ENCODE measurements at regions not wholly inside any gene's neighbourhood (a gene's known extent, or its start where the extent isn't known, plus 50 kb on each side); places are given as distances from the start of the nearest gene placed in this dataset.

DNA sequence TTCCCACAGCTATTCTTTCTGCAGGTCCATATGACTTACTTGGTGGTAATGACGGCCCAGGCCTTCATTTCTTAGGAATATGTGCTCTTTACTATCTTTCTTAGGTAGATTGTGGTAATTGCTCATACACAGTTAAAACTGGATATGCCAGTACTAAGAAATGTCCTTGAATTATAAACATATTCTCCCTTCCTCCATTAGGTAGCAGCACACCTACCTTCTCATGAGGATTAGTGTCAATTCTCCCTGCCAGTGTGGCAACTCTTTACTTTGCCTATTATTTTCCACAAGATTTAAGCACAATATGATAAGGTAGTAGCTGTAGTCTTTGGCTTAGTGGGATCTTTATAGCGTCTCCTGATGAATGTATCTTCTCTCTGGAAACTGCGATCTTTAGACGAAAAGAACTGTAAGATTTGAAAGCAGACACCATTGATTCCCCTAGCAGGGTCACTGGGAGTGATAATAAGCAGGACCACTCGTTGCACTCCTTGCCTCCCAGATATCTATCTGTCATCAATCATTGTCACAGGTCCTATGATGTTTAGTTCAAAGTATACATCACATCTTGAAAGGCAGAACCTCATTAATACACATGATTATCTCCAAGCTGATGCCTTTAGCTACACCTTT, 1240.7 kb downstream of the C4orf33 start:
- DNase-seq (peak; percentile 20), ATAC-seq (ENCODE audit: low read depth) (no peak; the same call in 1 of the 2 replicates)
- Histone ChIP-seq H2BK5ac (ENCODE audit: low read depth, low read length, poor library complexity, severe bottlenecking) (no peak overlapping the region), H3K4me1 (ENCODE audit: control insufficient read depth, insufficient read depth, low read length) (no peaks in the 10 kb centered on the region), H3K4me2 (ENCODE audit: low read depth, low read length) (no peak overlapping the region), H3K9ac (ENCODE audit: low read depth, low read length) (no peak overlapping the region), H3K4me3 (ENCODE audit: insufficient read depth, low read depth, low read length) (no peak overlapping the region), H2BK20ac (ENCODE audit: low read depth, low read length) (no peak overlapping the region), H2AK9ac (replicated peaks; ENCODE audit: low read depth, low read length, poor library complexity) (no peak overlapping the region), H3K9me3 (ENCODE audit: control insufficient read depth, insufficient read depth, low read length) (no peaks in the 10 kb centered on the region), H4K8ac (ENCODE audit: low read depth in 2 of 2, low read length in 2 of 2) (no peak overlapping the region), H2BK15ac (ENCODE audit: low read depth, low read length) (no peak overlapping the region), H3K4ac (ENCODE audit: low read depth, low read length) (no peak overlapping the region), H3K36me3 (ENCODE audit: control insufficient read depth, insufficient read depth, low read length) (no peaks in the 10 kb centered on the region), H3K14ac (replicated peaks; ENCODE audit: low read depth, low read length) (no peak overlapping the region), H4K91ac (ENCODE audit: insufficient read depth, low read depth, low read length) (no peak overlapping the region), H3K27me3 (ENCODE audit: control insufficient read depth, insufficient read depth, low read length) (no peaks in the 10 kb centered on the region), H3K79me1 (ENCODE audit: low read depth in 1 of 2, low read length in 2 of 2) (no peaks in the 10 kb centered on the region), H2AFZ (replicated peaks; ENCODE audit: low read length, poor library complexity) (no peak overlapping the region), H4K5ac (ENCODE audit: low read depth, low read length) (no peak overlapping the region), H3K27ac (ENCODE audit: insufficient read depth, low read length) (no peak overlapping the region), H2AK5ac (ENCODE audit: low read depth, low read length) (no peak overlapping the region), H3K18ac (ENCODE audit: low read depth, low read length) (no peak overlapping the region), H3K23ac (ENCODE audit: low read depth, low read length) (no peak overlapping the region), H3K56ac (ENCODE audit: extremely low read depth, insufficient read depth, low read length) (no peak overlapping the region), H3K9me1 (ENCODE audit: insufficient read depth, low read length) (no peaks in the 10 kb centered on the region), H2BK120ac (ENCODE audit: low read depth, low read length) (no peak overlapping the region), H4K20me1 (ENCODE audit: insufficient read depth, low read length) (no peaks in the 10 kb centered on the region)
- intact Hi-C loops (cut with micrococcal nuclease): no loop called here
- in situ Hi-C loops (cut with MboI; ENCODE audit: low sequenced_read_pairs): no loop called here
- BruUV-seq (replicated peaks): no TSS peak
- WGBS, 2 experiments (ENCODE audit: extremely low coverage in 2 of 2, insufficient read length in 1 of 2): no CpG with 5 or more reads among the region's 5 CpGs
- dilution Hi-C loops (cut with HindIII; ENCODE audit: low sequenced_read_pairs, unreplicated experiment): no loop called here
- ChIA-PET POLR2A (ENCODE audit: unreplicated experiment) (no interaction called here), CTCF (interaction anchor here (0.6 kb wide), 2 partner anchors 812 to 1185 kb away, joined by 3 read pairs; no protein-coding TSS in a partner anchor)
- TF ChIP-seq, protein P1, sequence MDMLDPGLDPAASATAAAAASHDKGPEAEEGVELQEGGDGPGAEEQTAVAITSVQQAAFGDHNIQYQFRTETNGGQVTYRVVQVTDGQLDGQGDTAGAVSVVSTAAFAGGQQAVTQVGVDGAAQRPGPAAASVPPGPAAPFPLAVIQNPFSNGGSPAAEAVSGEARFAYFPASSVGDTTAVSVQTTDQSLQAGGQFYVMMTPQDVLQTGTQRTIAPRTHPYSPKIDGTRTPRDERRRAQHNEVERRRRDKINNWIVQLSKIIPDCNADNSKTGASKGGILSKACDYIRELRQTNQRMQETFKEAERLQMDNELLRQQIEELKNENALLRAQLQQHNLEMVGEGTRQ (IDR thresholded peaks at IDR 0.05; ENCODE audit: low read depth, low read length): no peak
- TF ChIP-seq, protein P2, sequence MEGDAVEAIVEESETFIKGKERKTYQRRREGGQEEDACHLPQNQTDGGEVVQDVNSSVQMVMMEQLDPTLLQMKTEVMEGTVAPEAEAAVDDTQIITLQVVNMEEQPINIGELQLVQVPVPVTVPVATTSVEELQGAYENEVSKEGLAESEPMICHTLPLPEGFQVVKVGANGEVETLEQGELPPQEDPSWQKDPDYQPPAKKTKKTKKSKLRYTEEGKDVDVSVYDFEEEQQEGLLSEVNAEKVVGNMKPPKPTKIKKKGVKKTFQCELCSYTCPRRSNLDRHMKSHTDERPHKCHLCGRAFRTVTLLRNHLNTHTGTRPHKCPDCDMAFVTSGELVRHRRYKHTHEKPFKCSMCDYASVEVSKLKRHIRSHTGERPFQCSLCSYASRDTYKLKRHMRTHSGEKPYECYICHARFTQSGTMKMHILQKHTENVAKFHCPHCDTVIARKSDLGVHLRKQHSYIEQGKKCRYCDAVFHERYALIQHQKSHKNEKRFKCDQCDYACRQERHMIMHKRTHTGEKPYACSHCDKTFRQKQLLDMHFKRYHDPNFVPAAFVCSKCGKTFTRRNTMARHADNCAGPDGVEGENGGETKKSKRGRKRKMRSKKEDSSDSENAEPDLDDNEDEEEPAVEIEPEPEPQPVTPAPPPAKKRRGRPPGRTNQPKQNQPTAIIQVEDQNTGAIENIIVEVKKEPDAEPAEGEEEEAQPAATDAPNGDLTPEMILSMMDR (conservative IDR thresholded peaks at IDR 0.05; ENCODE audit: low read depth, low read length): peak; percentile 41
- TF ChIP-seq MAFK (IDR thresholded peaks at IDR 0.05; ENCODE audit: low read depth, low read length) (no peak), RAD21 (IDR thresholded peaks at IDR 0.05; ENCODE audit: low read length) (peak; percentile 36)

Data from IMR-90 (cell line).